Neutrophil (primary cell): ENCODE measurements at regions not wholly inside any gene's neighbourhood (a gene's known extent, or its start where the extent isn't known, plus 50 kb on each side); places are given as distances from the start of the nearest gene placed in this dataset.

Experiments
- H3K27ac ChIP-seq: fragments of 200-600 bp; sonication (generic); 2 replicates; pipeline ENCODE4 v1.5.1; 2016; ENCODE audit warnings: mild to moderate bottlenecking, moderate library complexity
- H3K27me3 ChIP-seq: fragments of 200-600 bp; sonication (generic); 2 replicates; pipeline ENCODE4 v1.6.0; 2016; ENCODE audit warnings: mild to moderate bottlenecking
- H3K36me3 ChIP-seq: fragments of 200-600 bp; sonication (generic); 2 replicates; pipeline ENCODE4 v1.5.1; 2017
- H3K4me1 ChIP-seq, 2 experiments: fragments of 200-600 bp in 1 of 2; sonication (generic) in 1 of 2; 1 replicate in 1 of 2; 2 replicates in 1 of 2; pipeline versions ENCODE4 v1.5.1 to v1.6.1; 2013 to 2016; ENCODE audit warnings: low read depth in 1 of 2, low read length in 1 of 2, mild to moderate bottlenecking in 1 of 2, moderate library complexity in 1 of 2; ENCODE audit not compliant: control insufficient read depth in 1 of 2, insufficient read depth in 1 of 2
- H3K4me3 ChIP-seq, 2 experiments: fragments of 200-600 bp in 1 of 2; sonication (generic) in 1 of 2; 1 replicate in 1 of 2; 2 replicates in 1 of 2; pipeline ENCODE4 v1.5.1; 2013 to 2016; ENCODE audit warnings: low read depth in 1 of 2, low read length in 1 of 2, mild to moderate bottlenecking in 1 of 2, moderate library complexity in 1 of 2
- H3K9me3 ChIP-seq: fragments of 200-600 bp; sonication (generic); 2 replicates; pipeline ENCODE4 v1.5.1; 2016
- CTCF ChIP-seq: fragments of 200-600 bp; sonication (generic); IDR thresholded peaks from 2 replicates; pipeline ENCODE4 v1.5.1; 2016; ENCODE audit warnings: antibody characterized with exemption

DNA sequence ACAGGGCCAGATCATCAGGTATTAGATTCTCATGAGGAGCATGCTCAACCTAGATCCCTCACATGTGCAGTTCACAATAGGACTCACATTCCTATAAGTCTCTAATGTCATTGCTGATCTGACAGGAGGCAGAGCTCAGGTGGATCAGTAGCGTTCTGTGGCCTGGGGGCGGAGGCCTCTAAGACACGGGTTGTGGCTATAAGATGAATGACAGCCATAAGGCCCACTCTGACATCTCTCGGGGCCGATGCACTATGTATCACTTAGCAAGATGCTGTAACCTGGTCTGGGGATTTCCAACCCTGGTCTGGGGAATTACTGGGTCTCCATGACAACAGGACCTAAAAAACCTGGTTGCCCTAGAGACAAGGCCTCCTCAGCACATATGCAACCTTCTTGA is 932.7 kb downstream of the TBC1D22A start:
- no peak overlapping the region for H3K27ac ChIP-seq
- H3K36me3 ChIP-seq, result no peaks in the 10 kb centered on the region
- no peak for TF ChIP-seq CTCF
- H3K4me1 ChIP-seq, result no peaks in the 10 kb centered on the region
- no peaks in the 10 kb centered on the region for H3K27me3 ChIP-seq
- H3K9me3 ChIP-seq, result no peaks in the 10 kb centered on the region
- no peak overlapping the region for H3K4me3 ChIP-seq

GRCh38 chr22:47694536-47695130 is 932.2 kb downstream of the TBC1D22A start:
- Histone ChIP-seq H3K36me3 (no peaks in the 10 kb centered on the region), H3K9me3 (no peaks in the 10 kb centered on the region), H3K4me1 (no peaks in the 10 kb centered on the region), H3K27ac (no peak overlapping the region), H3K27me3 (no peaks in the 10 kb centered on the region), H3K4me3 (no peak overlapping the region)
- no peak for TF ChIP-seq CTCF

DNA sequence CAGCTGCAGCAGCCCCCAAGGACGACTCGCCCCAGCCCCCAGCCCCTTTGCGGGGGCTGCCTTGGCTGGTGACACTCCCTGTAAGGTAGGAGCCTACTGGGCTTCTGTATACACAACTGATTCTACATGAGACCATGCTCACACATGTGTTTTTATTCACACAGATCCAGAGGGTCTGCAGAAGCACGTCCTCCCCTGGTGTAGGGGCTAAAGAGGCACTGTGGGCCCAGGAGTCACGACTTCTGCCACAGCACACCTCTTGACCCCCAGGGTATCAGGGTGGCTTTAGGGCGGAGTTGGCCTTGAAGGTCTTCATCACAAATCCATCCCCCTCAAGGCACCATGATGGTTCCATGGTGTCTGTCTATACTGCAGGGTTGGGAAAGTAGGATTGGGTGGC is 931.2 kb downstream of the TBC1D22A start:
- Histone ChIP-seq H3K36me3 (no peaks in the 10 kb centered on the region), H3K27ac (no peak overlapping the region), H3K4me3 (no peak overlapping the region), H3K9me3 (no peaks in the 10 kb centered on the region), H3K4me1 (no peaks in the 10 kb centered on the region), H3K27me3 (no peaks in the 10 kb centered on the region)
- TF ChIP-seq CTCF, result no peak

DNA sequence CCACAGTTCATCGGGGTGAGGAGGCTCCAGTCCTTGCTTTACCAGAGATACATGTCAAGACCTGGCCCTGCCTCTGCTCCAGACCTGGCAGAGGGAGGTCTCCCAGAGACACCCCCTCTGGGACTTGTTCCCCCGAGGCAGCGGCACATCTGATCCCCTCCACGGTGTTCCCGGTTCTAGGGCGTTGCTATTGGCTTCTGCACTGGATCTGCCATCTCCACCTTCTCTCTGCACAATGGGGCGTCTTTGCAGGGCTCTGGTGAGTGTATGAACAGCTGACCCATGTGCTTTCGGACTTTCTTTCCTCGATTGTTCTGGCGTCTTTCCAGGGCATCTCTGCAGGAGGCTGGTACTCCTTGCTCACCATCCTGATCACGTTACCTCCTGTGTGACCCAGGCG is 930.4 kb downstream of the TBC1D22A start:
- Histone ChIP-seq H3K9me3 (no peaks in the 10 kb centered on the region), H3K4me3 (no peak overlapping the region), H3K36me3 (no peaks in the 10 kb centered on the region), H3K27me3 (no peaks in the 10 kb centered on the region), H3K27ac (no peak overlapping the region), H3K4me1 (no peaks in the 10 kb centered on the region)
- TF ChIP-seq CTCF, result no peak

DNA sequence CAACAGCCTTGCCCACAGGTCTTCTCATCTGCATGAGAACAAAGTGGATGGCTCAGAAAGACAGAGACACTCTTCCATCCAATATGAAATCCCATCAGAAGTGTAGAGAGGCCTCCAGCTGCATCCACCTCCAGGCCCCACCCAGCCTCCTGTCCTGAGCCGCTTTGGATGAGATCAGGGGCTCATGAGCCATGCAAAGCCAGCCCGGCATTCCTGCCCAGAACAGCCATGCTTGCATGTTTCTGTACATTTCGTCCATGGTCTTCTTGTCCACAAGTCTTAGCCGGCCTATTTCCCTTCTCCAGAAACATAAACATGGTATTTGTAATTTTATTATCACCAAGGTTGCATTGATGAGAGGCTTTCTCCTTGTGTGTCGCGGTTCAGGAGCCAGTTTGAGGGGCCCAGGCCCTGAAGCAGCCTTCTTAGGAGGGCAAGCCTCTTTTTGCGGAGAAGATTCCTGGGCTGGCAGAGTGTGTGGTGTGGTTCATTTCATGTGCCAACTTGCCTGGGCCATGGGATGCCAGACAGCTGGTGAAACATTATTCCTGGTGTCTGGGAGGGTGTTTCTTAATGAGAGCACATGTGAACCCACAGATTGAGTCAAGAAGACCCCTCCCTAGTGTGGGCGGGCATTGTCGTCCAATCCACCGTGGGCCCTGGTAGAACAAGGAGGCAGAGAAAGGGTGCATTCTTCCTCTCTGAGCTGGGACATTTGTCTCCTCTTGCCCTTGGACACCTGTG is 928.9 kb downstream of the TBC1D22A start:
- Histone ChIP-seq H3K4me1 (no peaks in the 10 kb centered on the region), H3K9me3 (no peaks in the 10 kb centered on the region), H3K4me3 (no peak overlapping the region), H3K36me3 (no peaks in the 10 kb centered on the region), H3K27me3 (no peaks in the 10 kb centered on the region), H3K27ac (no peak overlapping the region)
- TF ChIP-seq CTCF, result no peak
